Neural progenitor cell (in vitro differentiated cells): ENCODE measurements at regions not wholly inside any gene's neighbourhood (a gene's known extent, or its start where the extent isn't known, plus 50 kb on each side); places are given as distances from the start of the nearest gene placed in this dataset.

ENCODE experiments used
- EZH2 ChIP-seq: fragments of 200-600 bp; sonication (generic); IDR thresholded peaks from 2 replicates; pipeline ENCODE4 v1.6.1; 2017; ENCODE audit warnings: antibody characterized with exemption, mild to moderate bottlenecking, moderate library complexity
- TF ChIP-seq, protein P1 (sequence below): fragments of 200-600 bp; sonication (generic); IDR thresholded peaks from 2 replicates; pipeline ENCODE4 v1.5.1; 2017; ENCODE audit warnings: antibody characterized with exemption, mild to moderate bottlenecking

DNA sequence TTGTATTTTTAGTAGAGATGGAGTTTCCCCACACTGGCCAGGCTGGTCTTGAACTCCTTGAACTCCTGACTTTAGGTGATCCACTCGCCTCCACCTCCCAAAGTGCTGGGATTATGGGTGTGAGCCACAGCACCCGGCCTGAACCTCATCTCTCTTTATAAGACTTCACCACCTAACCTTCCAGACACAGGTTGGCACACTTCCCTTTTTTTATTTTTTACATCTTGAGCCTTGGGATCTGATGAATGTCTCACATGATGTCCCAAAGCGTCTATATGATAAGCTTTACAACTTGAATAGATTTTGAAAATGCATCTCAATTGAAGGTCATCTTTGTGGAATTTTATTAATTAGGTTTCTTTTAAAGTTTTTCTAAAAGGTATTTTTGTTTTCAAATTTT, 172.4 kb upstream of the IVNS1ABP start:
- TF ChIP-seq, protein P1, sequence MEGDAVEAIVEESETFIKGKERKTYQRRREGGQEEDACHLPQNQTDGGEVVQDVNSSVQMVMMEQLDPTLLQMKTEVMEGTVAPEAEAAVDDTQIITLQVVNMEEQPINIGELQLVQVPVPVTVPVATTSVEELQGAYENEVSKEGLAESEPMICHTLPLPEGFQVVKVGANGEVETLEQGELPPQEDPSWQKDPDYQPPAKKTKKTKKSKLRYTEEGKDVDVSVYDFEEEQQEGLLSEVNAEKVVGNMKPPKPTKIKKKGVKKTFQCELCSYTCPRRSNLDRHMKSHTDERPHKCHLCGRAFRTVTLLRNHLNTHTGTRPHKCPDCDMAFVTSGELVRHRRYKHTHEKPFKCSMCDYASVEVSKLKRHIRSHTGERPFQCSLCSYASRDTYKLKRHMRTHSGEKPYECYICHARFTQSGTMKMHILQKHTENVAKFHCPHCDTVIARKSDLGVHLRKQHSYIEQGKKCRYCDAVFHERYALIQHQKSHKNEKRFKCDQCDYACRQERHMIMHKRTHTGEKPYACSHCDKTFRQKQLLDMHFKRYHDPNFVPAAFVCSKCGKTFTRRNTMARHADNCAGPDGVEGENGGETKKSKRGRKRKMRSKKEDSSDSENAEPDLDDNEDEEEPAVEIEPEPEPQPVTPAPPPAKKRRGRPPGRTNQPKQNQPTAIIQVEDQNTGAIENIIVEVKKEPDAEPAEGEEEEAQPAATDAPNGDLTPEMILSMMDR: no peak
- no peak for TF ChIP-seq EZH2
